Esophagus squamous epithelium (tissue), 4 donors: ENCODE measurements at regions not wholly inside any gene's neighbourhood (a gene's known extent, or its start where the extent isn't known, plus 50 kb on each side); places are given as distances from the start of the nearest gene placed in this dataset.

ENCODE experiments used
- POLR2A ChIP-seq, 4 donors: fragments of 450-650 bp; IDR thresholded peaks; one replicate each; pipeline ENCODE4 v1.6.1; 2017; ENCODE audit warnings: antibody characterized with exemption in 4 of 4, mild to moderate bottlenecking in 4 of 4, moderate library complexity in 3 of 4
- TF ChIP-seq, protein P1 (sequence below), 6 experiments: fragments of 450-650 bp in 4 of 6; fragments of 200-600 bp in 2 of 6; sonication (generic) in 2 of 6; IDR thresholded peaks; one replicate each; pipeline ENCODE4 v1.5.1; 2016 to 2019; ENCODE audit warnings: antibody characterized with exemption in 6 of 6, mild to moderate bottlenecking in 4 of 6, moderate library complexity in 4 of 6

GRCh38 chr3:70519026-70519425, 206.6 kb upstream of the MDFIC2 start:
- TF ChIP-seq, protein P1, sequence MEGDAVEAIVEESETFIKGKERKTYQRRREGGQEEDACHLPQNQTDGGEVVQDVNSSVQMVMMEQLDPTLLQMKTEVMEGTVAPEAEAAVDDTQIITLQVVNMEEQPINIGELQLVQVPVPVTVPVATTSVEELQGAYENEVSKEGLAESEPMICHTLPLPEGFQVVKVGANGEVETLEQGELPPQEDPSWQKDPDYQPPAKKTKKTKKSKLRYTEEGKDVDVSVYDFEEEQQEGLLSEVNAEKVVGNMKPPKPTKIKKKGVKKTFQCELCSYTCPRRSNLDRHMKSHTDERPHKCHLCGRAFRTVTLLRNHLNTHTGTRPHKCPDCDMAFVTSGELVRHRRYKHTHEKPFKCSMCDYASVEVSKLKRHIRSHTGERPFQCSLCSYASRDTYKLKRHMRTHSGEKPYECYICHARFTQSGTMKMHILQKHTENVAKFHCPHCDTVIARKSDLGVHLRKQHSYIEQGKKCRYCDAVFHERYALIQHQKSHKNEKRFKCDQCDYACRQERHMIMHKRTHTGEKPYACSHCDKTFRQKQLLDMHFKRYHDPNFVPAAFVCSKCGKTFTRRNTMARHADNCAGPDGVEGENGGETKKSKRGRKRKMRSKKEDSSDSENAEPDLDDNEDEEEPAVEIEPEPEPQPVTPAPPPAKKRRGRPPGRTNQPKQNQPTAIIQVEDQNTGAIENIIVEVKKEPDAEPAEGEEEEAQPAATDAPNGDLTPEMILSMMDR (IDR thresholded peaks at IDR 0.05), result no peak
- TF ChIP-seq POLR2A (IDR thresholded peaks at IDR 0.05), result no peak
